Testis (tissue), 2 donors: ENCODE measurements at regions not wholly inside any gene's neighbourhood (a gene's known extent, or its start where the extent isn't known, plus 50 kb on each side); places are given as distances from the start of the nearest gene placed in this dataset.
"Not testable (repeated sequence)": the region's sequence is repeated elsewhere in the genome, so short reads cannot be mapped to it uniquely, and the experiment has no call there.

Source experiments
- DNase-seq: peaks from one replicate; pipeline ENCODE4 v3.0.0-alpha.2; 2019
- H3K27ac ChIP-seq, 2 donors: fragments of 200-600 bp; sonication (generic); one replicate each; pipeline ENCODE4 v1.5.1; 2019
- H3K27me3 ChIP-seq: fragments of 200-600 bp; sonication (generic); one replicate; pipeline ENCODE4 v1.5.1; 2019
- H3K36me3 ChIP-seq: fragments of 200-600 bp; sonication (generic); one replicate; pipeline ENCODE4 v1.5.1; 2017; ENCODE audit warnings: low read depth; ENCODE audit errors: missing control alignments
- H3K4me1 ChIP-seq: fragments of 200-600 bp; sonication (generic); one replicate; pipeline ENCODE4 v1.5.1; 2019
- H3K4me3 ChIP-seq, 2 donors: fragments of 200-600 bp; sonication (generic); one replicate each; pipeline ENCODE4 v1.5.1; 2017 to 2019
- H3K9me3 ChIP-seq: fragments of 200-600 bp; sonication (generic); one replicate; pipeline ENCODE4 v1.5.1; 2017
- POLR2A ChIP-seq: fragments of 450-650 bp; IDR thresholded peaks from one replicate; pipeline ENCODE4 v1.6.1; 2017; ENCODE audit warnings: antibody characterized with exemption, mild to moderate bottlenecking, moderate library complexity
- WGBS, 2 donors: methylation state at CpG; one replicate each; pipeline ENCODE4 v1.1.5; 2018; 5-methylcytosine and 5-hydroxymethylcytosine counted together
- intact Hi-C: fragments of 100-400 bp; cut with DNase I; formaldehyde crosslinking; loops from one replicate; pipeline ENCODE4 v1.15.1; 2023; ENCODE audit warnings: low total_unique reads
- TF ChIP-seq, protein P1 (sequence below), 3 experiments: fragments of 450-650 bp in 2 of 3; fragments of 200-600 bp in 1 of 3; sonication (generic) in 1 of 3; IDR thresholded peaks; one replicate each; pipeline ENCODE4 v1.5.1; 2016 to 2019; ENCODE audit warnings: antibody characterized with exemption in 3 of 3, mild to moderate bottlenecking in 2 of 3, moderate library complexity in 1 of 3

GRCh38 chr7:67496589-67496988 is 500.0 kb downstream of the TYW1 start:
- Histone ChIP-seq H3K4me3 (no peak overlapping the region), H3K9me3 (no peaks in the 10 kb centered on the region), H3K27me3 (no peaks in the 10 kb centered on the region), H3K4me1 (no peaks in the 10 kb centered on the region), H3K36me3 (no peaks in the 10 kb centered on the region), H3K27ac (no peak overlapping the region)
- WGBS, 2 donors: 55 to 63% methylated on average over 7 of the region's 7 CpGs
- TF ChIP-seq, protein P1, sequence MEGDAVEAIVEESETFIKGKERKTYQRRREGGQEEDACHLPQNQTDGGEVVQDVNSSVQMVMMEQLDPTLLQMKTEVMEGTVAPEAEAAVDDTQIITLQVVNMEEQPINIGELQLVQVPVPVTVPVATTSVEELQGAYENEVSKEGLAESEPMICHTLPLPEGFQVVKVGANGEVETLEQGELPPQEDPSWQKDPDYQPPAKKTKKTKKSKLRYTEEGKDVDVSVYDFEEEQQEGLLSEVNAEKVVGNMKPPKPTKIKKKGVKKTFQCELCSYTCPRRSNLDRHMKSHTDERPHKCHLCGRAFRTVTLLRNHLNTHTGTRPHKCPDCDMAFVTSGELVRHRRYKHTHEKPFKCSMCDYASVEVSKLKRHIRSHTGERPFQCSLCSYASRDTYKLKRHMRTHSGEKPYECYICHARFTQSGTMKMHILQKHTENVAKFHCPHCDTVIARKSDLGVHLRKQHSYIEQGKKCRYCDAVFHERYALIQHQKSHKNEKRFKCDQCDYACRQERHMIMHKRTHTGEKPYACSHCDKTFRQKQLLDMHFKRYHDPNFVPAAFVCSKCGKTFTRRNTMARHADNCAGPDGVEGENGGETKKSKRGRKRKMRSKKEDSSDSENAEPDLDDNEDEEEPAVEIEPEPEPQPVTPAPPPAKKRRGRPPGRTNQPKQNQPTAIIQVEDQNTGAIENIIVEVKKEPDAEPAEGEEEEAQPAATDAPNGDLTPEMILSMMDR (IDR thresholded peaks at IDR 0.05): no peak
- TF ChIP-seq POLR2A: no peak
- intact Hi-C loops: no loop called here
- DNase-seq: no peak

DNA sequence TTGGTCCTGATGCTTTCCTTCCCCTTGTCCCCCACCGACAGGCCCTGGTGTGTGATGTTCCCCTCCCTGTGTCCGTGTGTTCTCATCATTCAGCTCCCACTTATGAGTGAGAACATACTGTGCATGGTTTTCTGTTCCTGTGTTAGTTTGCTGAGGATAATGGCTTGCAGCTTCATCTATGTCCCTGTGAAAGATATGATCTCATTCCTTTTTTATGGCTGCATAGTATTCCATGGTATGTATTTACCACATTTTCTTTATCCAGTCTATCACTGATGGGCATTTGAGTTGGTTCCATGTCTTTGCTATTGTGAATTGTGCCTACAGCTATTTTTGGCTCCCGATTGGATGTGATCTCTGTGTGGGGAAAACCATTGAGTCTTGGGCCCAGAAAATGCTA is 501.3 kb downstream of the TYW1 start:
- intact Hi-C loops, H3K36me3 ChIP-seq: not testable (repeated sequence)
- 80 to 93% methylated on average over 3 of the region's 3 CpGs for WGBS, 2 donors

DNA sequence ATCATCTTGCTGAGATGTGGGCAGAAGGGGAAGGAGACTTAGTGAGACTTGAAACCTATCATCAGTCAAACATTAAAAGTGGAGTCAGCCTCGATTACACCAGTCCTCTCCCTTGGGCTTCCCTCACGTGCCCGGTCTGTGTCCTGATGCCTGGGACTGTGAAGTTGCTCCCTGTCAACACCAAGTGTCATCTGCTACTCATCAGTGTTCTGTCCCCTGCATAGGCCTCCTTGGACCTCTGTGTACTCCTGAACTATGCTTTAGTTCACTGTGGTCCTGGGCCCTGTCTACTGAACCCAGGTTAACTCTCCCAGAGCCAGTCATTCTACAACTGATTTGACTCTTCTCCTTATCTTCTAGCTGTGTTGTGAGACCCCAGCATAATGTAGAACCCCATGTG is 506.3 kb downstream of the TYW1 start:
- TF ChIP-seq, protein P1 (IDR thresholded peaks at IDR 0.05): no peak
- TF ChIP-seq POLR2A: no peak
- no peak for DNase-seq
- 70 to 91% methylated on average over 3 of the region's 3 CpGs for WGBS, 2 donors
- Histone ChIP-seq H3K9me3 (no peaks in the 10 kb centered on the region), H3K27ac (no peak overlapping the region), H3K4me1 (no peaks in the 10 kb centered on the region), H3K4me3 (no peak overlapping the region), H3K36me3 (no peaks in the 10 kb centered on the region), H3K27me3 (no peaks in the 10 kb centered on the region)
- intact Hi-C loops: no loop called here

More for the DNA sequence above, 501.3 kb downstream of the TYW1 start:
- H3K4me3 ChIP-seq, DNase-seq, H3K9me3 ChIP-seq, H3K27me3 ChIP-seq, H3K27ac ChIP-seq, H3K4me1 ChIP-seq: not testable (repeated sequence)

GRCh38 chr7:67505449-67505848 is 508.8 kb downstream of the TYW1 start:
- no peaks in the 10 kb centered on the region for H3K4me1 ChIP-seq
- intact Hi-C loops: no loop called here
- H3K36me3 ChIP-seq: no peaks in the 10 kb centered on the region
- no peak for DNase-seq
- TF ChIP-seq, protein P1 (IDR thresholded peaks at IDR 0.05): no peak
- no peaks in the 10 kb centered on the region for H3K9me3 ChIP-seq
- no peaks in the 10 kb centered on the region for H3K27me3 ChIP-seq
- H3K4me3 ChIP-seq: no peak overlapping the region
- no peak overlapping the region for H3K27ac ChIP-seq

DNA sequence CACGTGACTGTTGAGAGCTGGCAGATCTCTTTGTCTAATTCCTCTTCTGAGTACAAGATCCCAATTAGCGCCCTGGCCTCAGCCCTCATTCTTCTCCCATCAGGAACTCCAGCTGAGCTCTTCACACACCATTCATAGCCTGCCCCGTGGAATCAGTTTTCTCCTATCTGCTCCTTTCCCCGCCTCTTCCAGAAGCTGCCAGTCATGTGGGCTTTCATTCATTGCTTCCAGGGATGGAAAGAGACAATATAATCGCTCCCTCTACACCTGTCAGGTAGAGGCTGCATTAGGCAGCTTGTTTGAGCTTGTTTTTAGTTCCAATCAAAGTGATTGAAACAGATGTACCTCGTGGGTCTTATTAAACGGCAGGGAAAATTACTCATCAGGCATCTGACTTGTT is 515.8 kb downstream of the TYW1 start:
- WGBS, 2 donors: 73 to 78% methylated on average over 7 of the region's 7 CpGs
- H3K9me3 ChIP-seq: no peaks in the 10 kb centered on the region
- TF ChIP-seq POLR2A: no peak
- TF ChIP-seq, protein P1 (IDR thresholded peaks at IDR 0.05): no peak
- H3K4me1 ChIP-seq: no peaks in the 10 kb centered on the region
- no peak for DNase-seq
- intact Hi-C loops: no loop called here
- H3K27ac ChIP-seq: no peak overlapping the region
- H3K4me3 ChIP-seq: no peak overlapping the region
- H3K27me3 ChIP-seq: no peaks in the 10 kb centered on the region
- no peaks in the 10 kb centered on the region for H3K36me3 ChIP-seq
